Stimulated activated effector memory CD8-positive, alpha-beta T cell treated with anti-CD3 and anti-CD28 coated beads, Interleukin-12 subunit alpha, Interleukin-12 subunit beta, amount 100 ng/mL, for 72 hours (primary cell): ENCODE measurements at regions not wholly inside any gene's neighbourhood (a gene's known extent, or its start where the extent isn't known, plus 50 kb on each side); places are given as distances from the start of the nearest gene placed in this dataset.

Experiments used
- ATAC-seq: fragments of 150-1000 bp; cut with Tn5 transposase; 2 replicates; pipeline ENCODE4 v1.10.0; 2021
- DNase-seq, 2 donors: peaks; one replicate each; pipeline ENCODE4 v3.0.0; 2021 to 2022; ENCODE audit warnings: low spot score in 2 of 2
- H3K27ac Mint-ChIP-seq: one replicate; pipeline ENCODE4 v1.8.0; 2022; ENCODE audit warnings: mild to moderate bottlenecking, mixed read lengths
- H3K36me3 Mint-ChIP-seq: one replicate; pipeline ENCODE4 v1.8.0; 2022; ENCODE audit warnings: mild to moderate bottlenecking, mixed read lengths
- H3K4me1 Mint-ChIP-seq: one replicate; pipeline ENCODE4 v1.8.0; 2022; ENCODE audit warnings: mixed read lengths
- H3K4me3 Mint-ChIP-seq: one replicate; pipeline ENCODE4 v1.8.0; 2022; ENCODE audit warnings: mild to moderate bottlenecking, mixed read lengths
- H3K9me3 Mint-ChIP-seq: one replicate; pipeline ENCODE4 v1.8.0; 2022; ENCODE audit warnings: mixed read lengths

DNA sequence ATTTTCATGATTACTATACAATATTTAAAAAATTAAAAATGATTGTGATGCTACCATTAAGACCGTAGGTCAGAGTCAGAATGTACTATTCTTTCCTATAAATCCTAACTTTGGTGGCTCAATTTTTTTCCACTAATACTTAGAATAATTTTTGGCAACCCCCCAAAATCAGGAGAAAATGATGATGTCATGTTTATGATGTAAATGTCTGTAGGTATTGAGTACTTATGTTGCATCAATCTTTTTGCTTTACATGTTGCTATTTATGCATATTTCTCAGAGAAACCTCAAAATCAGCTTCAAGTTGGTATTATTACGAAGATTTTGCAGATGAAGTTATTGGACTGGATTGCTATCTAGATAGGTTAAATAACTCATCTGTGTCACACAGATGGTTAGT lies 371.2 kb downstream of the ADGRL2 start:
- no peak for ATAC-seq

DNA sequence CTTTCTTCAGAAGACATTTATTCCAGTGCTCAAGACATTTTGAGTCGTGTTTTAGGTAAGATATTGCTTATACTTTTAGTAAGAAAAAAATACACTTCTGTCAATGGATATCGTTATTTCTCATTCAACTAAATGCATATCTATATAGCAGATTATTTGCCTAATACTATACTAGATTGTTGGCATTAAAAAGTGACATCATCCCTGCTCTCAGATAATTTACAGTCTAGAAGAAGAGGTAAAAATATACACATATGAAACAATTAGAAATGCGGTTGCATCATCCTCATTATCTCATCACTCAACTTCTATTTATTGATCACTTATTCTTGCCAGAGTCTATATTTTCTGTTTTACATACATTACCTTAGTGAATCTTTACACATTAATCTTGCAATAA lies 367.7 kb downstream of the ADGRL2 start:
- no peaks in the 10 kb centered on the region for H3K4me1 Mint-ChIP-seq
- no peaks in the 10 kb centered on the region for H3K36me3 Mint-ChIP-seq
- DNase-seq = no peak
- H3K9me3 Mint-ChIP-seq = peaks cover 18% of the 10 kb centered on the region
- H3K4me3 Mint-ChIP-seq = no peak overlapping the region
- H3K27ac Mint-ChIP-seq = no peak overlapping the region
- no peak for ATAC-seq

More for the DNA sequence above, 371.2 kb downstream of the ADGRL2 start:
- no peak for DNase-seq
- no peaks in the 10 kb centered on the region for H3K36me3 Mint-ChIP-seq
- H3K27ac Mint-ChIP-seq = no peak overlapping the region
- no peak overlapping the region for H3K4me3 Mint-ChIP-seq
- peaks cover 15% of the 10 kb centered on the region for H3K9me3 Mint-ChIP-seq
- H3K4me1 Mint-ChIP-seq = no peaks in the 10 kb centered on the region

DNA sequence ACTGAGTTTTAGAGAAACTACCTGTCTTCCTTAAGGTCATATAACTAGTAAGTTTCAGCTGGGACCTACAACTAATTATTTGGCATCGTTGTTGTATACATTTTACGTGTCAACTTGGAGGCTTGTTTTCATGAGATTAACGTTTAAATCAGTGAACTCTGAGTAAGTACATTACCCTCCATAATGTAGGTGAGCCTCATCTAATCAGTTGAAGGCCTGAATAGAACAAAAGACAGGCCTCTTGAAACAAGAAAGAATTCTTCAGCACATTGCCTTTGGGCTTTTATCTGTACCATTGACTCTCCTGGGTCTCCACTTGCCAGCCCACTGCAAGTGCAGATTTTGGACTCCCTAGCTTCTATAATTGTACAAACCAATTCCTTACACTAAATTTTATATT lies 364.6 kb downstream of the ADGRL2 start:
- Mint-ChIP-seq H3K9me3 (peaks cover 13% of the 10 kb centered on the region), H3K36me3 (no peaks in the 10 kb centered on the region), H3K27ac (no peak overlapping the region), H3K4me1 (no peaks in the 10 kb centered on the region), H3K4me3 (no peak overlapping the region)
- DNase-seq = no peak
- ATAC-seq = no peak

- no peak overlapping the region for H3K4me3 Mint-ChIP-seq
- no peaks in the 10 kb centered on the region for H3K36me3 Mint-ChIP-seq
- no peak for DNase-seq
- H3K27ac Mint-ChIP-seq = no peak overlapping the region
- ATAC-seq = no peak
- peaks cover 9% of the 10 kb centered on the region for H3K9me3 Mint-ChIP-seq
- no peaks in the 10 kb centered on the region for H3K4me1 Mint-ChIP-seq
These were observed 362.0 kb downstream of the ADGRL2 start for GRCh38 chr1:82162486-82163420.

- no peaks in the 10 kb centered on the region for H3K36me3 Mint-ChIP-seq
- no peak for ATAC-seq
- no peak overlapping the region for H3K4me3 Mint-ChIP-seq
- H3K27ac Mint-ChIP-seq = no peak overlapping the region
- no peak for DNase-seq
- no peaks in the 10 kb centered on the region for H3K4me1 Mint-ChIP-seq
- H3K9me3 Mint-ChIP-seq = peaks cover 9% of the 10 kb centered on the region
These were observed 361.0 kb downstream of the ADGRL2 start for GRCh38 chr1:82161700-82162141.

- peaks cover 11% of the 10 kb centered on the region for H3K9me3 Mint-ChIP-seq
- DNase-seq = no peak
- H3K4me1 Mint-ChIP-seq = no peaks in the 10 kb centered on the region
- ATAC-seq = no peak
- no peak overlapping the region for H3K27ac Mint-ChIP-seq
- H3K36me3 Mint-ChIP-seq = no peaks in the 10 kb centered on the region
- H3K4me3 Mint-ChIP-seq = no peak overlapping the region
These were observed 360.2 kb downstream of the ADGRL2 start for GRCh38 chr1:82160903-82161302.

GRCh38 chr1:82160036-82160435 lies 359.3 kb downstream of the ADGRL2 start:
- DNase-seq (no peak), ATAC-seq (no peak)
- no peaks in the 10 kb centered on the region for H3K4me1 Mint-ChIP-seq
- H3K4me3 Mint-ChIP-seq = no peak overlapping the region
- no peak overlapping the region for H3K27ac Mint-ChIP-seq
- no peaks in the 10 kb centered on the region for H3K36me3 Mint-ChIP-seq
- peaks cover 8% of the 10 kb centered on the region for H3K9me3 Mint-ChIP-seq

GRCh38 chr1:82158981-82159380 lies 358.2 kb downstream of the ADGRL2 start:
- peaks cover 5% of the 10 kb centered on the region for H3K9me3 Mint-ChIP-seq
- H3K4me1 Mint-ChIP-seq = no peaks in the 10 kb centered on the region
- H3K4me3 Mint-ChIP-seq = no peak overlapping the region
- no peaks in the 10 kb centered on the region for H3K36me3 Mint-ChIP-seq
- no peak overlapping the region for H3K27ac Mint-ChIP-seq
- DNase-seq (no peak), ATAC-seq (no peak)

- no peak overlapping the region for H3K4me3 Mint-ChIP-seq
- DNase-seq = no peak
- no peak overlapping the region for H3K27ac Mint-ChIP-seq
- H3K36me3 Mint-ChIP-seq = no peaks in the 10 kb centered on the region
- no peak for ATAC-seq
- no peaks in the 10 kb centered on the region for H3K4me1 Mint-ChIP-seq
- peaks cover 13% of the 10 kb centered on the region for H3K9me3 Mint-ChIP-seq
These were observed 353.7 kb downstream of the ADGRL2 start for GRCh38 chr1:82154219-82154970.

- no peak overlapping the region for H3K4me3 Mint-ChIP-seq
- no peaks in the 10 kb centered on the region for H3K4me1 Mint-ChIP-seq
- no peaks in the 10 kb centered on the region for H3K36me3 Mint-ChIP-seq
- no peak overlapping the region for H3K27ac Mint-ChIP-seq
- DNase-seq (no peak), ATAC-seq (no peak)
- H3K9me3 Mint-ChIP-seq = peaks cover 13% of the 10 kb centered on the region
These were observed 353.0 kb downstream of the ADGRL2 start for GRCh38 chr1:82153752-82154151.

DNA sequence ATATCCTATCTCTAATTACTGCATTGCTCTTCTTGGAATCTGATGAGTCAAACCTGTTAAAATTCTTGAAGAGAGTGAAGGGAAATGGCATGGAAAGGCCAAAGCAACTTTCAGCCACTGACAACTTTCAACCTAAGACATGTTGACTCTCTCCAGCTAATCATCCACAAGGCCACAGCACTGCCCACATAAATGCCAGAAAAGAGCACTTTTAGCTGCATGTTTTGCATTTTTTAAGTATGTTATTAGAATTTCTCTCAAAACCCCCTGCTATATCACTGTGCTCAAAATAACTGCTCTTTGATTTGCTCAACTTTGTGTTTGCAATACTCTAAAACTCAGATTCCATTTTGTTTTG lies 352.5 kb downstream of the ADGRL2 start:
- DNase-seq (no peak), ATAC-seq (no peak)
- Mint-ChIP-seq H3K36me3 (no peaks in the 10 kb centered on the region), H3K4me1 (no peaks in the 10 kb centered on the region), H3K27ac (no peak overlapping the region), H3K9me3 (peaks cover 13% of the 10 kb centered on the region), H3K4me3 (no peak overlapping the region)

DNA sequence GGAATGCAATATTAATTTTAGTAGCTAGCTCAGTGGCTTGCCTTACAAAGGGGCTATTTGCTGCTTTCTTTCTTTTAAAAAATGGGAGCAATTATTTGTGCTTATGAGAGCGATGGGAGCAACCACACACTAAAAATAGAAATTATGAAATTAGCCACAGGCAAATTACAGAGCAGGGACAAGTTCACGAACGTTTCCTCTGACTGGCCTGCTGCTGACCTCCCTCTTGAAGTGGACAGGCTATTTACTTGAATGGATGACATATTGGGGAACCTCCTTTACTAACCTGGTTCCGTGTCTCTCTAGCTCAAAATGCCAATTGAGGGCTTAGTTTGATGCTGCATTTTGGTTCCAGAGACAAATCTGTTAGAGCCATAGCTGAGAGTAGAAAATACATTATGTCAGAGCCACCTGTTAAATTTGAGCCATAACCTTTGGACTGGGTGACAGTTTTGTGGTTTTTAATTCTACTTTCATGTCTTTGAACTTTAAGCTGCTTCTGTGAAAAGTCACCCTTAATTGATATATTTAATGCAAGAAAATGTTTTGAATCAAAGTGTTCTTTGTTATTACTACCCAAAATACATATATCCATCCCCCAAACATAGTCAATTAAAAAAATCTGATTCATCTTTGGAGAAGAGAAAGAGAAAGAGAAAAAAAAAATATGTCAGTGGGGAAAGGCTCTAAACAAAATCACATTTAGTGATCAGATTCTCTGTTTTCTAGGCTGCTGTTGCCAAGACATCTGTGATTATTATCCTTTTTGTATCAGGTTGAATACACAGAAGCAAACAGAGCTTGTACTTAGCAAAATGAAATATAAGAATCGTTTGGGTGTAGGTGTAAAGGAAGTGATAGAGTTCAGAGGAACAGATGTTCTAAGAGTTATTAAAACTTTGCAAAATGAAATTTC lies 351.9 kb downstream of the ADGRL2 start:
- no peak for ATAC-seq
- H3K36me3 Mint-ChIP-seq = no peaks in the 10 kb centered on the region

DNA sequence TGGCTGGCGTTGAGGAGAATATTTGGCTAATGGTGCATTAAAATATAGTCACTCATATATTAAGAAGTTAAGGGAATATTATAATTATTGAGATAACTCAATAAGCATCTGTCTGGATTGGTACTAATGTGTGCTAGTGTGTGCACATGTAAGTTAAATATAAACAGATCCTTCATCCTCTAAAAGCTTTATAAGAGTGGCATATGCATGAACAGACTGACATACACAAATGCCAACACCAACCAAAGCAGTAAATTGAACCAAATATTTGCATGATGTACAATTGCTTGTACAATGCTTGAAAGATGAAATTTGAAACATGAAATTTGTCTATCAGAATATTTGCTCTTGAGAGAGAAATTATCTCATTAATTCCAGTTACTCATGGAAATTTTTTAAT lies 344.9 kb downstream of the ADGRL2 start:
- no peaks in the 10 kb centered on the region for H3K36me3 Mint-ChIP-seq
- peaks cover 9% of the 10 kb centered on the region for H3K9me3 Mint-ChIP-seq

More for the DNA sequence above, 351.9 kb downstream of the ADGRL2 start:
- Mint-ChIP-seq H3K9me3 (peaks cover 13% of the 10 kb centered on the region), H3K27ac (no peak overlapping the region), H3K4me3 (no peak overlapping the region), H3K4me1 (no peaks in the 10 kb centered on the region)
- DNase-seq = no peak

DNA sequence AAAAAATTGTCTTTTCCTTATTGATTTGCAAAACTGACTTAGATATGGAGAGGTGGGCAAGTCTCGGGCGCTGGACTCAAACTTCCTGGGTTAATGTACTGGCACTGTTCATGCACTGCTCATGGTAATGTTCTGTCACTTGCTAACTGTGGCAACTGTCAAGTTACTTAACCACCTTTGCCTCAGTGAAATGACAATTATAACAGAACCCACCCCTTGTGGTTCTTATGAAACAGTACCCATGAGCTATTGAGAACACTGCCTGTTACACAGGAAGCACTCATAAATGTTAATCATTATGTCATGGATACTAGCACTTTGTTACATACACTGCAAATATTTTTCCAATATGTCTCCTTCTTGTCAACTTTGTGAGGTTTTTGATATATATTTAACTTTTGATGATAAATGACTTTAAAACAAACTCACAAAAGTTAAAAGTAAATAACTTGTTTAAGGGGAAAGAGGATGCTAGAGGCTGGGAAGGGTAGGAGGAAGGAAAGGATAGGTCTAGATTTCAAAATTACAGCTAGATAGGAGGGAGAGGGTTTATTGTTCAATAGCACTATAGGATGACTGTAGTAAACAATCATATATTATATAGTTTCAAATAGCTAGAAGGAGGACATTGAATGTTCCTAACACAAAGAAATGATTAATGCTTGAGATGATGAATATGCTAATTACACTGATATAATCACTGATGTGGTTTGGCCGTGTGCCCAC lies 342.5 kb downstream of the ADGRL2 start:
- Mint-ChIP-seq H3K4me1 (no peaks in the 10 kb centered on the region), H3K9me3 (peaks cover 11% of the 10 kb centered on the region), H3K4me3 (no peak overlapping the region), H3K36me3 (no peaks in the 10 kb centered on the region), H3K27ac (no peak overlapping the region)
- ATAC-seq = no peak
- no peak for DNase-seq

More for the DNA sequence above, 344.9 kb downstream of the ADGRL2 start:
- Mint-ChIP-seq H3K27ac (no peak overlapping the region), H3K4me3 (no peak overlapping the region), H3K4me1 (no peaks in the 10 kb centered on the region)
- DNase-seq (no peak), ATAC-seq (no peak)
